Panc1 (cell line): ENCODE measurements at regions not wholly inside any gene's neighbourhood (a gene's known extent, or its start where the extent isn't known, plus 50 kb on each side); places are given as distances from the start of the nearest gene placed in this dataset.

Experiments
- ATAC-seq: fragments of 200-7000 bp; cut with Tn5 transposase; 2 replicates; pipeline ENCODE4 v1.9.1; 2020; ENCODE audit warnings: mild to moderate bottlenecking, moderate library complexity
- BruUV-seq: library from RNA; stranded (reverse); fragments of 400-500 nt; replicated peaks from 2 replicates; lab custom pipeline; 2021; lab: Mats Ljungman, UMichigan
- CTCF ChIA-PET: fragments of 300-600 bp; sonication (Branson Sonifier 250); formaldehyde crosslinking; loops from one replicate; lab custom pipeline; 2022; ENCODE audit warnings: antibody characterized with exemption; lab: Charles Lee
- POLR2A ChIA-PET: fragments of 300-600 bp; sonication (Branson Sonifier 250); formaldehyde crosslinking; loops from one replicate; lab custom pipeline; 2022; ENCODE audit warnings: antibody characterized with exemption; lab: Charles Lee
- DNase-seq: peaks from one replicate; pipeline ENCODE4 v3.0.0-alpha.2; 2010; ENCODE audit warnings: low read depth, low spot score
- H3K27ac ChIP-seq: 2 replicates; pipeline ENCODE4 v1.5.1; 2011; ENCODE audit warnings: mild to moderate bottlenecking, low read length, inconsistent platforms
- H3K27me3 ChIP-seq: fragments of 200-500 bp; sonication (Bioruptor generic); 2 replicates; pipeline ENCODE4 v1.6.0; 2014; ENCODE audit warnings: low read length, inconsistent platforms; ENCODE audit not compliant: control insufficient read depth, insufficient read depth
- H3K36me3 ChIP-seq: fragments of 200-500 bp; sonication (Bioruptor generic); 2 replicates; pipeline ENCODE4 v1.5.1; 2014; ENCODE audit warnings: inconsistent platforms, mild to moderate bottlenecking, low read length, moderate library complexity; ENCODE audit not compliant: control insufficient read depth, insufficient read depth
- H3K4me1 ChIP-seq: 2 replicates; pipeline ENCODE4 v1.5.1; 2011; ENCODE audit warnings: inconsistent platforms, mild to moderate bottlenecking, low read length, moderate library complexity; ENCODE audit not compliant: control insufficient read depth, insufficient read depth
- H3K4me3 ChIP-seq, 2 experiments: 2 replicates each; pipeline ENCODE4 v1.5.1; 2011 to 2012; ENCODE audit warnings: low read depth in 2 of 2, low read length in 2 of 2, mild to moderate bottlenecking in 2 of 2, inconsistent platforms in 1 of 2, moderate library complexity in 1 of 2
- H3K9me3 ChIP-seq: fragments of 200-500 bp; sonication (Bioruptor generic); 2 replicates; pipeline ENCODE4 v1.5.1; 2014; ENCODE audit warnings: low read depth, mild to moderate bottlenecking, inconsistent platforms, low read length, moderate library complexity; ENCODE audit not compliant: control insufficient read depth, insufficient read depth
- POLR2AphosphoS5 ChIP-seq: IDR thresholded peaks from 2 replicates; pipeline ENCODE4 v1.6.1; 2012; ENCODE audit warnings: mild to moderate bottlenecking, low read depth, low read length, moderate library complexity
- SIN3A ChIP-seq: IDR thresholded peaks from 2 replicates; pipeline ENCODE4 v1.6.1; 2012; ENCODE audit warnings: low read depth, mild to moderate bottlenecking, low read length, moderate library complexity, borderline replicate concordance; ENCODE audit not compliant: insufficient read depth
- TCF7L2 ChIP-seq: IDR thresholded peaks from 2 replicates; pipeline ENCODE4 v1.6.1; 2011; ENCODE audit warnings: mild to moderate bottlenecking, low read depth, low read length, inconsistent platforms
- in situ Hi-C: cut with HindIII; loops from 2 replicates; pipeline ENCODE4 v1.10.0; 2016; ENCODE audit warnings: low sequenced_read_pairs, low pct_unique_long_range_greater_than_20kb
- intact Hi-C: fragments of 100-400 bp; cut with micrococcal nuclease; formaldehyde crosslinking; loops from one replicate; pipeline ENCODE4 v1.10.0; 2022; ENCODE audit not compliant: unreplicated experiment
- TF ChIP-seq, protein P1 (sequence below): fragments of 450-650 bp; IDR thresholded peaks from 2 replicates; pipeline ENCODE4 v1.5.1; 2017; ENCODE audit warnings: mild to moderate bottlenecking
- TF ChIP-seq, protein P2 (sequence below), 2 experiments: IDR thresholded peaks; 2 replicates each; pipeline ENCODE4 v1.6.1; 2011 to 2012; ENCODE audit warnings: low read depth in 2 of 2, control low read depth in 1 of 2, low read length in 1 of 2, mild to moderate bottlenecking in 1 of 2, moderate library complexity in 1 of 2; ENCODE audit not compliant: insufficient read depth in 1 of 2

DNA sequence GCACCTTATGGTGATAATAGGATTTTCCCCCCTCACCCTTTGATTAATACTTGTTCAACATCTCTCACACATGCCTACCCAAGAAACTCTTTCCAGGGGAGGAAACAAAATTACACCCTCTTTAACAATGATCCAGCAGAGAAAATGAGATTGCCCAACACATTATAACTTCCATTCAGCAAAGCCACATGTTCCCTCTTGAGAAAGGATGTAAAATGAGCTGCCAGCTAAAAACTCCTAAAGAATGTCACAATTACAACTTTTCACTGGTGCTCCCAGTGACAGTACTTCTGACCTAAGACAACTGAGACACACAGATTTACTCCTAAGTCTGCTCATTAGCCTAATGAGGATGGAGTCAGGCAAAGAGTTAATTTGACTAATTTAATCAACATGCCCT, 621.4 kb downstream of the DIAPH3 start:
- intact Hi-C loops = no loop called here
- no peaks in the 10 kb centered on the region for H3K36me3 ChIP-seq
- TF ChIP-seq, protein P1, sequence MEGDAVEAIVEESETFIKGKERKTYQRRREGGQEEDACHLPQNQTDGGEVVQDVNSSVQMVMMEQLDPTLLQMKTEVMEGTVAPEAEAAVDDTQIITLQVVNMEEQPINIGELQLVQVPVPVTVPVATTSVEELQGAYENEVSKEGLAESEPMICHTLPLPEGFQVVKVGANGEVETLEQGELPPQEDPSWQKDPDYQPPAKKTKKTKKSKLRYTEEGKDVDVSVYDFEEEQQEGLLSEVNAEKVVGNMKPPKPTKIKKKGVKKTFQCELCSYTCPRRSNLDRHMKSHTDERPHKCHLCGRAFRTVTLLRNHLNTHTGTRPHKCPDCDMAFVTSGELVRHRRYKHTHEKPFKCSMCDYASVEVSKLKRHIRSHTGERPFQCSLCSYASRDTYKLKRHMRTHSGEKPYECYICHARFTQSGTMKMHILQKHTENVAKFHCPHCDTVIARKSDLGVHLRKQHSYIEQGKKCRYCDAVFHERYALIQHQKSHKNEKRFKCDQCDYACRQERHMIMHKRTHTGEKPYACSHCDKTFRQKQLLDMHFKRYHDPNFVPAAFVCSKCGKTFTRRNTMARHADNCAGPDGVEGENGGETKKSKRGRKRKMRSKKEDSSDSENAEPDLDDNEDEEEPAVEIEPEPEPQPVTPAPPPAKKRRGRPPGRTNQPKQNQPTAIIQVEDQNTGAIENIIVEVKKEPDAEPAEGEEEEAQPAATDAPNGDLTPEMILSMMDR = no peak
- TF ChIP-seq SIN3A (no peak), TCF7L2 (no peak), POLR2AphosphoS5 (no peak)
- TF ChIP-seq, protein P2, sequence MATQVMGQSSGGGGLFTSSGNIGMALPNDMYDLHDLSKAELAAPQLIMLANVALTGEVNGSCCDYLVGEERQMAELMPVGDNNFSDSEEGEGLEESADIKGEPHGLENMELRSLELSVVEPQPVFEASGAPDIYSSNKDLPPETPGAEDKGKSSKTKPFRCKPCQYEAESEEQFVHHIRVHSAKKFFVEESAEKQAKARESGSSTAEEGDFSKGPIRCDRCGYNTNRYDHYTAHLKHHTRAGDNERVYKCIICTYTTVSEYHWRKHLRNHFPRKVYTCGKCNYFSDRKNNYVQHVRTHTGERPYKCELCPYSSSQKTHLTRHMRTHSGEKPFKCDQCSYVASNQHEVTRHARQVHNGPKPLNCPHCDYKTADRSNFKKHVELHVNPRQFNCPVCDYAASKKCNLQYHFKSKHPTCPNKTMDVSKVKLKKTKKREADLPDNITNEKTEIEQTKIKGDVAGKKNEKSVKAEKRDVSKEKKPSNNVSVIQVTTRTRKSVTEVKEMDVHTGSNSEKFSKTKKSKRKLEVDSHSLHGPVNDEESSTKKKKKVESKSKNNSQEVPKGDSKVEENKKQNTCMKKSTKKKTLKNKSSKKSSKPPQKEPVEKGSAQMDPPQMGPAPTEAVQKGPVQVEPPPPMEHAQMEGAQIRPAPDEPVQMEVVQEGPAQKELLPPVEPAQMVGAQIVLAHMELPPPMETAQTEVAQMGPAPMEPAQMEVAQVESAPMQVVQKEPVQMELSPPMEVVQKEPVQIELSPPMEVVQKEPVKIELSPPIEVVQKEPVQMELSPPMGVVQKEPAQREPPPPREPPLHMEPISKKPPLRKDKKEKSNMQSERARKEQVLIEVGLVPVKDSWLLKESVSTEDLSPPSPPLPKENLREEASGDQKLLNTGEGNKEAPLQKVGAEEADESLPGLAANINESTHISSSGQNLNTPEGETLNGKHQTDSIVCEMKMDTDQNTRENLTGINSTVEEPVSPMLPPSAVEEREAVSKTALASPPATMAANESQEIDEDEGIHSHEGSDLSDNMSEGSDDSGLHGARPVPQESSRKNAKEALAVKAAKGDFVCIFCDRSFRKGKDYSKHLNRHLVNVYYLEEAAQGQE (IDR thresholded peaks at IDR 0.05; ENCODE audit: insufficient read depth in 1 of 2, low read depth in 2 of 2, low read length in 1 of 2) = no peak
- no peaks in the 10 kb centered on the region for H3K4me1 ChIP-seq
- H3K9me3 ChIP-seq = no peaks in the 10 kb centered on the region
- in situ Hi-C loops = no loop called here
- no peak for DNase-seq
- POLR2A ChIA-PET = no interaction called here
- BruUV-seq = no TSS peak
- H3K27ac ChIP-seq = no peak overlapping the region
- H3K4me3 ChIP-seq = no peak overlapping the region
- no peak for ATAC-seq
- CTCF ChIA-PET = no interaction called here
- no peaks in the 10 kb centered on the region for H3K27me3 ChIP-seq

DNA sequence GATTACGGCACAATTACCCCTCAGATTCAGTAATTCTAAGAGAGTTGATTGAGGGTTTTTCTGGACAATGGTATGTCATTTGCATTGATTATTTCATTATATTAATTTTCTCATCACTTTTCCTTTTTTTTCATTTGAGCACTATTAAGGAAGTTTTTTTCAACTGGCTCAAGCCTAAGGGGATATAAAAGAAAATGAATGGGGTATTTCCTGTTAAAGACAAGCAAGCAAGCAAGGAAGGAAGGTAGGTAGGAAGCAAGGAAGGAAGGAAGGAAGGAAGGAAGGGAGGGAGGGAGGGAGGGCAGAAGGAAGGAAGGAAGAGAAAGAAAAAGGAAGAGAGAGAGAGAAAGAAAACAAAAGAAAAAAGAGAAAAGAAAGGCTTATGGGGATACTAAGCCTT, 620.3 kb downstream of the DIAPH3 start:
- Histone ChIP-seq H3K9me3 (no peaks in the 10 kb centered on the region), H3K36me3 (no peaks in the 10 kb centered on the region), H3K27me3 (no peaks in the 10 kb centered on the region), H3K27ac (no peak overlapping the region), H3K4me3 (no peak overlapping the region), H3K4me1 (no peaks in the 10 kb centered on the region)
- ChIA-PET POLR2A (no interaction called here), CTCF (no interaction called here)
- in situ Hi-C loops = no loop called here
- no peak for DNase-seq
- no peak for ATAC-seq
- intact Hi-C loops = no loop called here
- TF ChIP-seq, protein P2 (IDR thresholded peaks at IDR 0.05; ENCODE audit: insufficient read depth in 1 of 2, low read depth in 2 of 2, low read length in 1 of 2) = no peak
- no peak for TF ChIP-seq POLR2AphosphoS5
- no peak for TF ChIP-seq TCF7L2
- TF ChIP-seq SIN3A = no peak
- TF ChIP-seq, protein P1 = no peak
- no TSS peak for BruUV-seq
